ENCODE measurements at regions not wholly inside any gene's neighbourhood (a gene's known extent, or its start where the extent isn't known, plus 50 kb on each side); places are given as distances from the start of the nearest gene placed in this dataset.
"Not testable (repeated sequence)": the region's sequence is repeated elsewhere in the genome, so short reads cannot be mapped to it uniquely, and the experiment has no call there.

DNA sequence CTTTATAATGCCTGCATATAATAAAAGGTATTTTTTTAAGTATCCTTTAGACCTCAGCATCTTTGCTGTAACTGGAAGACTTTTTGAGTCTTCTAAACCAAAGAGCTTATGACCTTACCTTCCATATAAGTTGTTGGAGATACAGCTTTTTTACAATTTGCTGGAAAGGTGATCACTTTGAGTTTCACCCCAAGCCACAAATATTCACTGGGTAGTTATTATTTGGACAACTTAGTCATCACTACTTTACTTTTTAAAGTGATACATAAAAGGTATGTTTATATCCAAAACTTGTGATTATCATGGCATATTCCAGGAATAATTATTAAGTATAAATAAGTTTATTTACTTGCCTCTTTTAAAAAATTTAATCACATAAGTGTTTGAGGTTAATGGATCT, 246.7 kb upstream of the NRIP1 start:
- TF ChIP-seq PPARA (CRISPR knock-in tag; IDR thresholded peaks at IDR 0.05; ENCODE audit: borderline replicate concordance): no peak
- TF ChIP-seq GLIS3 (CRISPR knock-in tag; IDR thresholded peaks at IDR 0.05): no peak
- no peak for TF ChIP-seq ZNF565 (CRISPR knock-in tag; conservative IDR thresholded peaks at IDR 0.05; ENCODE audit: low read depth)
- TF ChIP-seq TCF4 (CRISPR knock-in tag; IDR thresholded peaks at IDR 0.05; ENCODE audit: borderline replicate concordance): no peak
- TF ChIP-seq ZC3H10 (CRISPR knock-in tag; IDR thresholded peaks at IDR 0.05): no peak
- TF ChIP-seq ZNF8 (CRISPR knock-in tag; IDR thresholded peaks at IDR 0.05): no peak
- no peak for TF ChIP-seq OSR1 (CRISPR knock-in tag; IDR thresholded peaks at IDR 0.05)
- TF ChIP-seq, protein P1, sequence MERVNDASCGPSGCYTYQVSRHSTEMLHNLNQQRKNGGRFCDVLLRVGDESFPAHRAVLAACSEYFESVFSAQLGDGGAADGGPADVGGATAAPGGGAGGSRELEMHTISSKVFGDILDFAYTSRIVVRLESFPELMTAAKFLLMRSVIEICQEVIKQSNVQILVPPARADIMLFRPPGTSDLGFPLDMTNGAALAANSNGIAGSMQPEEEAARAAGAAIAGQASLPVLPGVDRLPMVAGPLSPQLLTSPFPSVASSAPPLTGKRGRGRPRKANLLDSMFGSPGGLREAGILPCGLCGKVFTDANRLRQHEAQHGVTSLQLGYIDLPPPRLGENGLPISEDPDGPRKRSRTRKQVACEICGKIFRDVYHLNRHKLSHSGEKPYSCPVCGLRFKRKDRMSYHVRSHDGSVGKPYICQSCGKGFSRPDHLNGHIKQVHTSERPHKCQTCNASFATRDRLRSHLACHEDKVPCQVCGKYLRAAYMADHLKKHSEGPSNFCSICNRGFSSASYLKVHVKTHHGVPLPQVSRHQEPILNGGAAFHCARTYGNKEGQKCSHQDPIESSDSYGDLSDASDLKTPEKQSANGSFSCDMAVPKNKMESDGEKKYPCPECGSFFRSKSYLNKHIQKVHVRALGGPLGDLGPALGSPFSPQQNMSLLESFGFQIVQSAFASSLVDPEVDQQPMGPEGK (CRISPR knock-in tag; IDR thresholded peaks at IDR 0.05; ENCODE audit: borderline replicate concordance): no peak
- no peak for TF ChIP-seq ZNF70 (CRISPR knock-in tag; IDR thresholded peaks at IDR 0.05)
- TF ChIP-seq, protein P2, sequence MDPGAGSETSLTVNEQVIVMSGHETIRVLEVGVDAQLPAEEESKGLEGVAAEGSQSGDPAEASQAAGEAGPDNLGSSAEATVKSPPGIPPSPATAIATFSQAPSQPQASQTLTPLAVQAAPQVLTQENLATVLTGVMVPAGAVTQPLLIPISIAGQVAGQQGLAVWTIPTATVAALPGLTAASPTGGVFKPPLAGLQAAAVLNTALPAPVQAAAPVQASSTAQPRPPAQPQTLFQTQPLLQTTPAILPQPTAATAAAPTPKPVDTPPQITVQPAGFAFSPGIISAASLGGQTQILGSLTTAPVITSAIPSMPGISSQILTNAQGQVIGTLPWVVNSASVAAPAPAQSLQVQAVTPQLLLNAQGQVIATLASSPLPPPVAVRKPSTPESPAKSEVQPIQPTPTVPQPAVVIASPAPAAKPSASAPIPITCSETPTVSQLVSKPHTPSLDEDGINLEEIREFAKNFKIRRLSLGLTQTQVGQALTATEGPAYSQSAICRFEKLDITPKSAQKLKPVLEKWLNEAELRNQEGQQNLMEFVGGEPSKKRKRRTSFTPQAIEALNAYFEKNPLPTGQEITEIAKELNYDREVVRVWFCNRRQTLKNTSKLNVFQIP (CRISPR knock-in tag; IDR thresholded peaks at IDR 0.05; ENCODE audit: borderline replicate concordance, low read depth): no peak
- TF ChIP-seq ESRRG (CRISPR knock-in tag; IDR thresholded peaks at IDR 0.05): no peak
- TF ChIP-seq TOX (CRISPR knock-in tag; IDR thresholded peaks at IDR 0.05; ENCODE audit: borderline replicate concordance): no peak
- ATAC-seq: no peak

DNA sequence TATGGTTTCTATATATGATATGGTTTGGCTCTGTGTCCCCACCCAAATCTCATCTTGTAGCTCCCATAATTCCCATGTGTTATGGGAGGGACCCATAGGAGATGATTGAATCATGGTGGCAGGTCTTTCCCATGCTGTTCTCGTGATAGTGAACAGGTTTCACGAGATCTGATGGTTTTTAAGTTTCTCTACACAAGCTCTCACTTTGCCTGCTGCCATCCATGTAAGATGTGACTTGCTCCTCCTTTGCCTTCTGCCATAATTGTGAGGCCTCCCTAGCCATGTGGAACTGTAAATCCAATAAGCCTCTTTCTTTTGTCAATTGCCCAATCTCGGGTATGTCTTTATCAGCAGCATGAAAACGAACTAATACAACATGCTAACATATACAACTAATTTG, 252.2 kb upstream of the NRIP1 start:
- ATAC-seq: not testable (repeated sequence)

DNA sequence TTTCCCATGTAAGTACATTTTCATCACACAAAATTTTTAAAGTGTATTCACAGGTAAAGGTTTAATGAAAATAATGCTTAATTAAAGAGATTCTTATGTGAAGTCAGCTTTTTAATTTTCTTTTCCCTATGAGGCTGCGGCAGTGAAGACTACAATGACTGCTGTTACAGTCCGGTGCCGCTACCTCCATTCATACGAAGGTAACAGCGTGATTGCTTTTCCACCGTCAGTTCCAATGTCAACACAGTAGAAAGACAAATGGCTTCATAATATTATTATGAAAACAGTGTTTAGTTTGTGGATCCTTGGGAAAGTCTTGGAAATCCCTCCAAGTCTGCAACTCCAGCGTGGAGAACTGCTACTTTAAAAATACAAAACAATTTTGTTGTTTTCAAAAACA, 254.9 kb upstream of the NRIP1 start:
- TF ChIP-seq, protein P2 (CRISPR knock-in tag; IDR thresholded peaks at IDR 0.05; ENCODE audit: borderline replicate concordance, low read depth): no peak
- TF ChIP-seq ESRRG (CRISPR knock-in tag; IDR thresholded peaks at IDR 0.05): no peak
- no peak for TF ChIP-seq SNAI2 (CRISPR knock-in tag; IDR thresholded peaks at IDR 0.05)
- TF ChIP-seq ZFP30 (CRISPR knock-in tag; IDR thresholded peaks at IDR 0.05): no peak
- TF ChIP-seq, protein P3, sequence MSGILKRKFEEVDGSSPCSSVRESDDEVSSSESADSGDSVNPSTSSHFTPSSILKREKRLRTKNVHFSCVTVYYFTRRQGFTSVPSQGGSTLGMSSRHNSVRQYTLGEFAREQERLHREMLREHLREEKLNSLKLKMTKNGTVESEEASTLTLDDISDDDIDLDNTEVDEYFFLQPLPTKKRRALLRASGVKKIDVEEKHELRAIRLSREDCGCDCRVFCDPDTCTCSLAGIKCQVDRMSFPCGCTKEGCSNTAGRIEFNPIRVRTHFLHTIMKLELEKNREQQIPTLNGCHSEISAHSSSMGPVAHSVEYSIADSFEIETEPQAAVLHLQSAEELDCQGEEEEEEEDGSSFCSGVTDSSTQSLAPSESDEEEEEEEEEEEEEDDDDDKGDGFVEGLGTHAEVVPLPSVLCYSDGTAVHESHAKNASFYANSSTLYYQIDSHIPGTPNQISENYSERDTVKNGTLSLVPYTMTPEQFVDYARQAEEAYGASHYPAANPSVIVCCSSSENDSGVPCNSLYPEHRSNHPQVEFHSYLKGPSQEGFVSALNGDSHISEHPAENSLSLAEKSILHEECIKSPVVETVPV (CRISPR knock-in tag; IDR thresholded peaks at IDR 0.05): no peak
- TF ChIP-seq PPARA (CRISPR knock-in tag; IDR thresholded peaks at IDR 0.05; ENCODE audit: borderline replicate concordance): no peak
- no peak for TF ChIP-seq RARB (CRISPR knock-in tag; IDR thresholded peaks at IDR 0.05)
- TF ChIP-seq BACH2 (CRISPR knock-in tag; IDR thresholded peaks at IDR 0.05; ENCODE audit: borderline replicate concordance): no peak
- TF ChIP-seq, protein P4, sequence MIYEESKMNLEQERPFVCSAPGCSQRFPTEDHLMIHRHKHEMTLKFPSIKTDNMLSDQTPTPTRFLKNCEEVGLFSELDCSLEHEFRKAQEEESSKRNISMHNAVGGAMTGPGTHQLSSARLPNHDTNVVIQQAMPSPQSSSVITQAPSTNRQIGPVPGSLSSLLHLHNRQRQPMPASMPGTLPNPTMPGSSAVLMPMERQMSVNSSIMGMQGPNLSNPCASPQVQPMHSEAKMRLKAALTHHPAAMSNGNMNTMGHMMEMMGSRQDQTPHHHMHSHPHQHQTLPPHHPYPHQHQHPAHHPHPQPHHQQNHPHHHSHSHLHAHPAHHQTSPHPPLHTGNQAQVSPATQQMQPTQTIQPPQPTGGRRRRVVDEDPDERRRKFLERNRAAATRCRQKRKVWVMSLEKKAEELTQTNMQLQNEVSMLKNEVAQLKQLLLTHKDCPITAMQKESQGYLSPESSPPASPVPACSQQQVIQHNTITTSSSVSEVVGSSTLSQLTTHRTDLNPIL (CRISPR knock-in tag; IDR thresholded peaks at IDR 0.05; ENCODE audit: low read depth): no peak
- TF ChIP-seq OSR1 (CRISPR knock-in tag; IDR thresholded peaks at IDR 0.05): no peak
- no peak for TF ChIP-seq ZNF70 (CRISPR knock-in tag; IDR thresholded peaks at IDR 0.05)
- TF ChIP-seq TOX (CRISPR knock-in tag; IDR thresholded peaks at IDR 0.05; ENCODE audit: borderline replicate concordance): no peak
- no peak for TF ChIP-seq TCF4 (CRISPR knock-in tag; IDR thresholded peaks at IDR 0.05; ENCODE audit: borderline replicate concordance)
- TF ChIP-seq ZFP3 (CRISPR knock-in tag; IDR thresholded peaks at IDR 0.05): no peak
- no peak for TF ChIP-seq ZNF8 (CRISPR knock-in tag; IDR thresholded peaks at IDR 0.05)
- TF ChIP-seq ISL1 (CRISPR knock-in tag; IDR thresholded peaks at IDR 0.05): no peak
- TF ChIP-seq GLIS3 (CRISPR knock-in tag; IDR thresholded peaks at IDR 0.05): no peak
- no peak for TF ChIP-seq CSDC2 (CRISPR knock-in tag; IDR thresholded peaks at IDR 0.05)
- ATAC-seq: no peak

DNA sequence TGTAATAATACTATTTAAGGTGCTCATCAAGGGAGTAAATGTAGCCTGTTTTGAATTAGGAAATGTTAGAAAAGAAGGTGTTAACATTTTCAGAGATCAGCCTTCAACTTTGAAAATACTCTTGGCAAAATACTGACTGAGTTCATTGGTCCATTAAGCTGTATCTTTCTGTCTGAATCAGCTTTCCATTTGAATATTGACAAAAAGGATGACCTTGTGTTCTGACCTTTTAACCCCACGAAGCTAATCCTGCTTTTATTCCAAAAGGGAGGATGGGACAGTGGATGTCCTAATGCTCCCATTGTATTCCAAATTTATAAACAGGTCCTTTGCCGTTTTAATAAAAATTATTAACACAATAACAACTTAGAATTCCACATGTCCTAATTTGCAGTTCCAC, 259.7 kb upstream of the NRIP1 start:
- no peak for ATAC-seq
- TF ChIP-seq, protein P3 (CRISPR knock-in tag; IDR thresholded peaks at IDR 0.05): no peak
- TF ChIP-seq ZNF8 (CRISPR knock-in tag; IDR thresholded peaks at IDR 0.05): no peak
- no peak for TF ChIP-seq ZNF70 (CRISPR knock-in tag; IDR thresholded peaks at IDR 0.05)
- TF ChIP-seq, protein P5, sequence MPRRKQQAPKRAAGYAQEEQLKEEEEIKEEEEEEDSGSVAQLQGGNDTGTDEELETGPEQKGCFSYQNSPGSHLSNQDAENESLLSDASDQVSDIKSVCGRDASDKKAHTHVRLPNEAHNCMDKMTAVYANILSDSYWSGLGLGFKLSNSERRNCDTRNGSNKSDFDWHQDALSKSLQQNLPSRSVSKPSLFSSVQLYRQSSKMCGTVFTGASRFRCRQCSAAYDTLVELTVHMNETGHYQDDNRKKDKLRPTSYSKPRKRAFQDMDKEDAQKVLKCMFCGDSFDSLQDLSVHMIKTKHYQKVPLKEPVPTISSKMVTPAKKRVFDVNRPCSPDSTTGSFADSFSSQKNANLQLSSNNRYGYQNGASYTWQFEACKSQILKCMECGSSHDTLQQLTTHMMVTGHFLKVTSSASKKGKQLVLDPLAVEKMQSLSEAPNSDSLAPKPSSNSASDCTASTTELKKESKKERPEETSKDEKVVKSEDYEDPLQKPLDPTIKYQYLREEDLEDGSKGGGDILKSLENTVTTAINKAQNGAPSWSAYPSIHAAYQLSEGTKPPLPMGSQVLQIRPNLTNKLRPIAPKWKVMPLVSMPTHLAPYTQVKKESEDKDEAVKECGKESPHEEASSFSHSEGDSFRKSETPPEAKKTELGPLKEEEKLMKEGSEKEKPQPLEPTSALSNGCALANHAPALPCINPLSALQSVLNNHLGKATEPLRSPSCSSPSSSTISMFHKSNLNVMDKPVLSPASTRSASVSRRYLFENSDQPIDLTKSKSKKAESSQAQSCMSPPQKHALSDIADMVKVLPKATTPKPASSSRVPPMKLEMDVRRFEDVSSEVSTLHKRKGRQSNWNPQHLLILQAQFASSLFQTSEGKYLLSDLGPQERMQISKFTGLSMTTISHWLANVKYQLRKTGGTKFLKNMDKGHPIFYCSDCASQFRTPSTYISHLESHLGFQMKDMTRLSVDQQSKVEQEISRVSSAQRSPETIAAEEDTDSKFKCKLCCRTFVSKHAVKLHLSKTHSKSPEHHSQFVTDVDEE (CRISPR knock-in tag; IDR thresholded peaks at IDR 0.05): no peak
- TF ChIP-seq, protein P4 (CRISPR knock-in tag; IDR thresholded peaks at IDR 0.05; ENCODE audit: low read depth): no peak
- no peak for TF ChIP-seq TOX (CRISPR knock-in tag; IDR thresholded peaks at IDR 0.05; ENCODE audit: borderline replicate concordance)
- no peak for TF ChIP-seq ISL1 (CRISPR knock-in tag; IDR thresholded peaks at IDR 0.05)

All from SK-N-SH treated with all-trans-retinoic acid at 6 μM for 48 hours (cell line).